ENCODE measurements at regions not wholly inside any gene's neighbourhood (a gene's known extent, or its start where the extent isn't known, plus 50 kb on each side); places are given as distances from the start of the nearest gene placed in this dataset.
"Not testable (repeated sequence)": the region's sequence is repeated elsewhere in the genome, so short reads cannot be mapped to it uniquely, and the experiment has no call there.

- Histone ChIP-seq H3K27ac (ENCODE audit: low read depth, low read length, poor library complexity, severe bottlenecking) (no peak overlapping the region), H3K4me1 (ENCODE audit: insufficient read depth, low read length, poor library complexity, severe bottlenecking) (no peaks in the 10 kb centered on the region), H3K9me3 (ENCODE audit: low read depth, low read length, poor library complexity, severe bottlenecking) (no peaks in the 10 kb centered on the region), H3K27me3 (replicated peaks; ENCODE audit: insufficient read depth, low read depth, low read length, poor library complexity) (no peaks in the 10 kb centered on the region), H3K4me3 (ENCODE audit: low read depth, low read length, poor library complexity, severe bottlenecking) (no peak overlapping the region), H3K36me3 (ENCODE audit: insufficient read depth, low read length, poor library complexity, severe bottlenecking) (no peaks in the 10 kb centered on the region)
- no peak for DNase-seq (ENCODE audit: low spot score)
- POLR2A ChIA-PET (ENCODE audit: low non-redundant PET), result no interaction called here
- BruUV-seq (replicated peaks), result no TSS peak
- TF ChIP-seq CTCF (conservative IDR thresholded peaks at IDR 0.05; ENCODE audit: low read depth, low read length), result no peak
- no peak for TF ChIP-seq EZH2 (IDR thresholded peaks at IDR 0.05; ENCODE audit: borderline replicate concordance, low read depth, low read length, poor library complexity, severe bottlenecking)
- CTCF ChIA-PET, result interaction anchor here (0.6 kb wide), 1 partner anchor 266 kb away, joined by 3 read pairs; no protein-coding TSS in a partner anchor
- intact Hi-C loops (cut with micrococcal nuclease; ENCODE audit: unreplicated experiment), result no loop called here
Measured at GRCh38 chr10:3564346-3565002, 220.5 kb downstream of the KLF6 start.

GRCh38 chr10:3563298-3563697 lies 221.7 kb downstream of the KLF6 start:
- Histone ChIP-seq H3K27me3 (replicated peaks; ENCODE audit: insufficient read depth, low read depth, low read length, poor library complexity) (no peaks in the 10 kb centered on the region), H3K4me3 (ENCODE audit: low read depth, low read length, poor library complexity, severe bottlenecking) (no peak overlapping the region), H3K4me1 (ENCODE audit: insufficient read depth, low read length, poor library complexity, severe bottlenecking) (no peaks in the 10 kb centered on the region), H3K36me3 (ENCODE audit: insufficient read depth, low read length, poor library complexity, severe bottlenecking) (no peaks in the 10 kb centered on the region), H3K27ac (ENCODE audit: low read depth, low read length, poor library complexity, severe bottlenecking) (no peak overlapping the region), H3K9me3 (ENCODE audit: low read depth, low read length, poor library complexity, severe bottlenecking) (no peaks in the 10 kb centered on the region)
- intact Hi-C loops (cut with micrococcal nuclease; ENCODE audit: unreplicated experiment), result no loop called here
- DNase-seq (ENCODE audit: low spot score), result no peak
- POLR2A ChIA-PET (ENCODE audit: low non-redundant PET), result interaction anchor here (0.8 kb wide), 1 partner anchor 485 kb away, joined by 5 read pairs; no protein-coding TSS in a partner anchor
- no TSS peak for BruUV-seq (replicated peaks)
- CTCF ChIA-PET, result no interaction called here
- TF ChIP-seq EZH2 (IDR thresholded peaks at IDR 0.05; ENCODE audit: borderline replicate concordance, low read depth, low read length, poor library complexity, severe bottlenecking) (no peak), CTCF (conservative IDR thresholded peaks at IDR 0.05; ENCODE audit: low read depth, low read length) (no peak)

GRCh38 chr10:3560628-3561027 lies 224.4 kb downstream of the KLF6 start:
- DNase-seq (ENCODE audit: low spot score); H3K27me3 ChIP-seq (replicated peaks; ENCODE audit: insufficient read depth, low read depth, low read length, poor library complexity); POLR2A ChIA-PET (ENCODE audit: low non-redundant PET); H3K4me3 ChIP-seq (ENCODE audit: low read depth, low read length, poor library complexity, severe bottlenecking); intact Hi-C loops (cut with micrococcal nuclease; ENCODE audit: unreplicated experiment); H3K9me3 ChIP-seq (ENCODE audit: low read depth, low read length, poor library complexity, severe bottlenecking); BruUV-seq (replicated peaks); H3K36me3 ChIP-seq (ENCODE audit: insufficient read depth, low read length, poor library complexity, severe bottlenecking); CTCF ChIA-PET; H3K4me1 ChIP-seq (ENCODE audit: insufficient read depth, low read length, poor library complexity, severe bottlenecking); H3K27ac ChIP-seq (ENCODE audit: low read depth, low read length, poor library complexity, severe bottlenecking): not testable (repeated sequence)

DNA sequence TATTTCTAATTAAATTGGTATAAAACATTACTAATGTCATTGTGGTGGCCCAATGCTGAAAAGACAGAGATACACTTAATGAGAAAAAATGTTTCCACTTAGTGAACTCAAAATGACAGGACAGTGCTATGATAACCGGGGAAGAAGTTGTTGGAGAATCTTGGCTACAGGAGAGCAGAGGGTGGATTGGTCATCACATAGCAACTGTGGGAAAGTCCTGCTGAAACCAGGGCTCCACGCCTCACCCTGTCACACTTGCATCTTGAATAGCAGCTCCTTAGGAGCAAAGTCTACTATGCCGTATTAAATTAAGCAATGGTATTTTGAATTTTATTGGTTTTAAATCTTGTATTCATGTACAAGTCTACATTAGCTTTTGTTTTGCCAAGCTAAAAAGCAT lies 225.5 kb downstream of the KLF6 start:
- no peak overlapping the region for H3K27ac ChIP-seq (ENCODE audit: low read depth, low read length, poor library complexity, severe bottlenecking)
- H3K4me1 ChIP-seq (ENCODE audit: insufficient read depth, low read length, poor library complexity, severe bottlenecking), result no peaks in the 10 kb centered on the region
- BruUV-seq (replicated peaks), result no TSS peak
- no peaks in the 10 kb centered on the region for H3K36me3 ChIP-seq (ENCODE audit: insufficient read depth, low read length, poor library complexity, severe bottlenecking)
- H3K27me3 ChIP-seq (replicated peaks; ENCODE audit: insufficient read depth, low read depth, low read length, poor library complexity), result no peaks in the 10 kb centered on the region
- no peaks in the 10 kb centered on the region for H3K9me3 ChIP-seq (ENCODE audit: low read depth, low read length, poor library complexity, severe bottlenecking)
- TF ChIP-seq CTCF (conservative IDR thresholded peaks at IDR 0.05; ENCODE audit: low read depth, low read length), result no peak
- TF ChIP-seq EZH2 (IDR thresholded peaks at IDR 0.05; ENCODE audit: borderline replicate concordance, low read depth, low read length, poor library complexity, severe bottlenecking), result no peak
- H3K4me3 ChIP-seq (ENCODE audit: low read depth, low read length, poor library complexity, severe bottlenecking), result no peak overlapping the region
- ChIA-PET POLR2A (ENCODE audit: low non-redundant PET) (no interaction called here), CTCF (no interaction called here)
- DNase-seq (ENCODE audit: low spot score), result no peak
- intact Hi-C loops (cut with micrococcal nuclease; ENCODE audit: unreplicated experiment), result loop anchor here (5.0 kb wide), 1 partner anchor 322 kb away; no protein-coding TSS in a partner anchor

Measured in A673 (cell line).